HG03159 (cell line): ENCODE measurements at regions not wholly inside any gene's neighbourhood (a gene's known extent, or its start where the extent isn't known, plus 50 kb on each side); places are given as distances from the start of the nearest gene placed in this dataset.
"Not testable (repeated sequence)": the region's sequence is repeated elsewhere in the genome, so short reads cannot be mapped to it uniquely, and the experiment has no call there.

ENCODE experiments used
- ATAC-seq: cut with Tn5 transposase; IDR thresholded peaks from one replicate; pipeline ENCODE4 v1.9.1; 2021; ENCODE audit warnings: mild to moderate bottlenecking, moderate library complexity; ENCODE audit not compliant: unreplicated experiment

DNA sequence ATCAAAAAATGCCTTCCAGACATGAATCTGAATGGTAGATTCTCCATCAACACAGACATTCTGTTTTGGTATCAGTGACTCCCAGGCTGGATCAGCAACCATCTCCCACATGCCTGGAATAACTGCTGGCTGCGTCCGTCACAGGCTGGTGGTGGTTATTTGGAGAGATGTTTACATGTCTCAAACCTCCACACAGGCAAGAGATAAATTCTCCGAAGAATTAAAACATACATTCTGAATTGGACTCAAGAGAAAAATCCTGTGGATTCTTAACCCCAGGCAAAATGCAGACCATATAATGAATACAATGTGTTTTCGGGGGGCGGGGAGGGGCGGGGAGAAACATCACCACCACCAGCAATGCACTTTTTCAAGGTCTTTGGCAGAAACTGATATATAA, 108.2 kb downstream of the THBS2 start:
- no peak for ATAC-seq

- ATAC-seq: no peak
Observed at GRCh38 chr6:169144356-169144755, 109.3 kb downstream of the THBS2 start.

DNA sequence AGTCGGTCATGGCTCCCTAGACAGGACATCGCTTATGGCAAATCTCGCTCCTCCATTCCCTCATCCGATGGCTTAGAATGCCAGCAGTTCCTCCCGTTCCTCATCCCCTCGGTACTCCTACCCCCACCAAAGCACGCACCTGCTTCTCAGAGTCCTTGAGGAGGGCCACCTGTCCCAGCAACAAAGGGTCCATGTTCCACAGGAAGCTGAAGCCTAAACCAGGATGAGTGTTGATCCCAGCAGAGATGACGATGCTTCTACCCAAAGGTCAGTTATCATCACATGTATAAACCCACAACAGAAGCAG, 111.2 kb downstream of the THBS2 start:
- no peak for ATAC-seq

GRCh38 chr6:169141671-169142537, 111.7 kb downstream of the THBS2 start:
- ATAC-seq: no peak

DNA sequence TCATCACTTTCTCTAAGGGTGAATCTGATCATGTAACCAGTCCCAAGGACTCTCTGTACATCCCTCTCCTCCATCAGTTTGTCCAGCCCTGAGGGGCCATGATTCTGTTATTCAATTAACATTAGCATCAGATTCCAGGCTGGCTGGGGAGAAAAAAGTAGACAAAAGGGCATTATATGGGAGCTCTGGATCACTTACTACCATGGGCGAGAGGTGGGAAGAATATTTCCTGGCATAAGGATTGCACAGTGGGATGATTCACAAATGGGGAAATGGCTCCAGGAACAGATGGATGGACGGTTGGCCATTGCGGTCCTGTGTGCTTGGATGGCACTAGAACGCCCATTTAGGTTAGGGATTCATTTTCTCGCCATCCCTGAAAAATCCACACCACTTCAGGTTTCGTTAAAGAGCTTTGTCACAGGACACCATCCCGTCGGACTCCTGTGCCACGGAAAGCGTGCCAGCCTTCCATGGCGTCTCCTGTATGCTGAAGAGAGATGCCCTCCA, 112.6 kb downstream of the THBS2 start:
- no peak for ATAC-seq

GRCh38 chr6:169139179-169139971, 114.3 kb downstream of the THBS2 start:
- no peak for ATAC-seq

- ATAC-seq: no peak
Observed at GRCh38 chr6:169132352-169132940, 121.2 kb downstream of the THBS2 start.

DNA sequence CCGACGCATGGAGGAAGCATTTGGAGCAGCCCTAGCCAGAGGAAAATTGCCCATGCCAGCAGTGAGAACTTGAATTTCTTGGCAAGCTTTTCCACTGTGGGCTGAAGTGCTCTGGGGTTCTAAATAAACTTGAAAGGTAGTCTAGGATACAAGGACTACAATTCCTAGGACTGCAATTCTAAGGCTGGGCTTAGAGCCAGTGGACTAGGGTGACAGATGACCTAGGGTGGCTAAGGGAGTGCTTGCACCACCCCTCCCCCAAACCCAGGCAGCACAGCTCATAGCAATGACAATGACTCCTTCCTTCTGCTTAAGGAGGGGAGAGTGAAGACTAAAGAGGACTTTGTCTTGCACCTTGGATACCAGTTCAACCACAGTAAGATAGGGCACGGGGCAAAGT, 122.3 kb downstream of the THBS2 start:
- no peak for ATAC-seq

GRCh38 chr6:169130113-169130512, 123.5 kb downstream of the THBS2 start:
- no peak for ATAC-seq

DNA sequence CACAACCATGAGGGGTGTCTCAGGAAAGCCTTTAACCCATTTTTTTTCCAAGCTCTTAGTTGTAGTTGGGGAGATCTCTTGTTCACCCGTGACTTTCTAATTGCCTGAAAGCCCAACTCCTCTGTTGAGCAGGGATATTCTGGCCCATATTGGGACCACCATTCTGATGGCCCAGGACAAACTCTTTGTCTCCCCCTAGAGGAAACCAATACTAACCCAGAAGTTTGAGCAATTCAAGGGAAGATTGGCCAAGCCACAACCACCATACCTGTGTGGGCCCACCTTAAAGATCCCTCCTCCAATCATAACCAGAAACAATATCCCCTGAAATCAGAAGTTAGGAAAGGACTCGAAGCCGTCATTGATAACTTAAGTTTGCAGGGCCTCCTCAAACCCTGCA, 132.6 kb downstream of the THBS2 start:
- ATAC-seq: no peak

DNA sequence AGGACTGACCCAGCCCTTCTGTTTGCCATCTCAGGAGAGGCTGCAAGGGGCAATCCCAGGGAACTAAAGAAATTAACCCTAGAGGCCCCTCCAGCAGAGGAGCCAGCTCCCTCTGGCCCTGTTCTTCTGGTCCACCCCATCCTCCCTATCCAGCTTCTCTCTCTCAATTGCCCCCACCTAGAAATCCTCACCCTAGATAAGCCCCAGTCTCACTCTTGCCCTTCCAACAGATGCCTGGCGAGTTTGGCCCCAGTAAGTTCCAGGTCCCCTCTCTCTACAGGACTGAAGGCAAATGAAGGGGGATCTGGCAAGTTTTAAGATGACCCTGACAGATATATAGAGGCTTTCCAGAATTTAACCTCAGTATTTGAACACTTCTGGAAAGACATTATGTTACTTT, 134.0 kb downstream of the THBS2 start:
- ATAC-seq: no peak

DNA sequence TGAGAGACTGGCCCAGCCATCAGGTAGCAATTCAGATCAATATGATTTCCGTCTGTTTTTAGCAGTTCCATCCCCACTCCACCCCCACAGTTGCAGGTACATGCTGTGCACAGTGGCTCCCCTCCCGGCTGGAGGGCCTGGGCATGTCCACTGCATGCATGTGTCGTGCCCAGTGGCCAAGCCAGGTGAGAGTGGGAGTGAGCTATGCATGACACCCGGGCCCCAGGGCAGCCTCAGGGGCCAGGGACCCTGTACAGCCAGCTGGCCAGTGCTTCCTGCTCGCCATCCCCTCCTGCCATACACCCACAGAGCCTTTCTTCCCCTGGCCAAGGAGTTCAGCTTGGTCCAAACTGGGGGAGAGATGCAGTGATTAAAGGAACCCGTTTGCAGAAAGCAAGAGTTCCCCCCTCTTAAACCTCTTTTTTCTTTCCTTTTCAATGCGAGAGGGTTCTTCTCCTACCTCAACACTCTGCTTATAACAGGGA, 135.3 kb downstream of the THBS2 start:
- no peak for ATAC-seq

DNA sequence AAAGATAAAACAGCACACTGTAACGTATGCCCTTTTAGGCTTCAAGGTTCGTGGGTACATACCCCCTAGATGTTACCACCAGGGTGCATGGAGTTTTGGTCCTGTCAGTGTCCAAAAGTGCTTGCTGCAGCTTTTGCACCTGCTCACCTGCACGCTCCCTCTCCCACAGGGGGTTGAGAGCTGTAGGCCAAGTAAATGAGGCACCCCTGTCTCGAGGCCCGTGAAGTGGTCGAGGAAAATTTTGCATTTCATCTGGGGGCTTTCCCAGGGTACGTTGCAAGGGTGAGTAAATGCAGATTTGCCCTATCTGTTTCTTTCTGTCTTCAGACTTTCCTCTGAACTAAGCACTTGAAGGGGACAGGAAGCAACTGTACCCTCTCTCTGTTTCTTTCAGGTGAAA, 136.0 kb downstream of the THBS2 start:
- no peak for ATAC-seq

DNA sequence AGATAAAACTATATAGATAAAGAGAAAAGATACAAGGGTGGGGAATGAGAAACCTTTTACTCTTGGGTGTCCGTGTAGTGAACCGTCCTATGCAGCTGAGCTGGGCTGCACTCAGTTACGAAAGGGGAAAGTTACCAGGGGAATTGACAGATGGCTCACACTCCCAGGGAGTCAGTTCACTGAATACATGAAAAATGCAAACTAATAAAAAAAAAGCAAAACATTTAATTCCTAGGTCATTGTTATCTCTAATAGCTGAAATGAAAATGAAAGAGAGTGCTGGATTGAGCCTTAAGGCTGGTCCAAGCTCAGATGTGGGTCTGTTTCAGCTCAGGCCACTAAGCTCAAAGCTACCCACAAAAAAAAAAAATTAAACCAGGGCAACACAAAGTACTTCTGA, 138.0 kb downstream of the THBS2 start:
- peak; percentile 46 for ATAC-seq

GRCh38 chr6:169114632-169115031, 139.0 kb downstream of the THBS2 start:
- not testable (repeated sequence) for ATAC-seq

DNA sequence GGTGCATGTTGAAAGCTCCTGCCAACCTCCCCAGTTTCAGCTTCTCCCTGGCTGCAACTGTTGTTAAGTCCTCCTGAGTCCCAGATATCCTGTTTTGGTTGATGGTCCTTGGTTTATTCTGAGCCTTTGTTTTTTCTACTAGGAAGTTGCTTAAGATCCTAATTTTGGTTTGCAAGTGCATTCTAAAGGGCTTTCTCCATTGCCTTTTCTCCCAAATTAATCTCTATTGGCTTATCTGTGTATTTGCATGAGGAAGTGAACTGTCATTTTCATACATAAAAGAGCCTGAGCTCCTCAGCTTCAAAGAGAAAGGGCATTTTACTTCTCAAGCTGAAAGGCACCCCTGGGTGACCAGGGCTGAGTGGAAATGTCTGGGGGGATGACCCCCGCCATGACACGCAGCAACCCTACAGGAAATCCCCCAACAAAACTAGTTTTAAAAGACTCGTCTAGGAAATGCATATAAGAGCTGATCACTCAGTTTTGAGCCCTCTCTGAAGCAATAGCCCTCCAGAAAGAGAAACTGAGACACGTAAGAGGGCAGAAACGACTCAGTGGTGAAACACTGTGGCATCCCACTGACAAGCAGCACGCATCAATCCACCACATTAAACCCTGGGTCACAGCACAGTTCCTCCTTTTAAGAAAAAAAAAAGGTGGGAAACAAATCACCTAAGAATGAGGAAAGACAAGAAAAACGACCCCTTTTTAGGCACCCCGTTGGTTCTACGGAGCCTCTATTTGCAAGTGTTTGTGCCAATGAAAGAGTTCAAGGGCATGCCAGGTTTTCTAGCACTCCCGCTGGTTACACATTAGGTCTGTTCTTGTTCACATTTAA, 140.9 kb downstream of the THBS2 start:
- peak; percentile 71 for ATAC-seq

DNA sequence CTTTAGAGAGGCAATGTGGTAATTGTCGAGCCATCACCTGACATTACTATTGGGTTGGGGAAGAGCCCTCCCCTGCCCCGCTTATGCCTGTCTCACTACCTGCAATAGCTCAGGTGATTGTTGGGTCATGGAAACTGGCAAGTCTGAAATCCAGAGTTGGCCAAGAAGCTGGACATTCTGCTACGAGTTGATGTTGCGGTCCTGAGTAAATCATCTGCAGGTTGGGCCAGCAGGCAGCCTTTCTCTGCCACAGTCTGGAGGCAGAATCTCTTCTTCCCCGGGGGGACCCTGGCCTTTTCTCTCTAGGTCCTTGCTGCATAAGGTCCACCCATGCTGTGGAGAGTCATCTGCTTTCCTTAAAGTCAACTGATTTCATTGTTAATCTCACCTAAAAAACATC, 142.4 kb downstream of the THBS2 start:
- ATAC-seq: no peak

DNA sequence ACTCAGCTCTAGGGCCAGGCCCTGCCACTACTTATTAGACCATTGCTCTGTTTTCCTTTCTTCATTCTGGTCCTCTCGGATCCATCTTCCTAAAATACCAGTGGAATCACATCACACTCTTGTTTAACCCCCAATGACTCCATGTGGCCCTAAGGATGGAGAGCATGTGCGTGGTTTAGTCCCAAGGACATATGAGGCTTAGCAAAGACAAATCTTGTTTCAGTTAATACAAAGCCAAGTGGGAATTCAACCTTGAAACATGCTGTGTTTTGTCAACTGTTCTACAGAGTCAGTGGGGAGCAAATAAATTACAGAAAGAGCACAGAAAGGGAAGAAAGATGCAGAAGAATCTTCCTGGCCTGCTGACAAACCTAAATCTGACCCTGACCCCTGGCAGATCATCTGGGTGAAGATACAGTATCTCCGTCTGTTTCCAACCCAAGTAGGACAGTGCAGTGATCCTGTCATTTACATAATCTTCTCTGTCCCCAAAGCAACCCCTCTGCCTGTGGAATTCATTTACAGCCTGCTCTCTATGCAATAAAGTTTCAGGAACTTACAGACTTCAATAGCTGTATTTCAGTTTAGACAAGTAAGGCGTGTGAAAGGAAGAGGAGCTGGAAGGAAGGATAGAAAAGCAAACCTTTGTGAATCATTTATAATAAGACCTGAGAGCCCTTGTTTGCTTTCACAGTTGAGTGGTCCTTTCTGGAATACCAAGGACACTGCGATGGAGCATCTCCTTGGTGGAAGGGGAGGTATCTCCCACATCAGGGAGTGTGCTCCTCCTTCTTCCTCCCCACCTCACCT, 144.0 kb downstream of the THBS2 start:
- no peak for ATAC-seq

- no peak for ATAC-seq
Observed at GRCh38 chr6:169108753-169109152, 144.9 kb downstream of the THBS2 start.

GRCh38 chr6:169106176-169106575, 147.5 kb downstream of the THBS2 start:
- ATAC-seq: no peak
